Coronary artery (tissue), 2 donors: ENCODE measurements at regions not wholly inside any gene's neighbourhood (a gene's known extent, or its start where the extent isn't known, plus 50 kb on each side); places are given as distances from the start of the nearest gene placed in this dataset.

Source experiments
- DNase-seq: peaks from one replicate; pipeline ENCODE4 v3.0.0-alpha.2; 2017; ENCODE audit warnings: low spot score
- H3K27ac ChIP-seq, 2 donors: fragments of 200-600 bp; sonication (generic); one replicate each; pipeline ENCODE4 v1.5.1; 2016 to 2019
- H3K4me3 ChIP-seq: fragments of 200-600 bp; sonication (generic); 2 replicates; pipeline ENCODE4 v1.5.1; 2016; ENCODE audit warnings: mild to moderate bottlenecking, moderate library complexity
- TF ChIP-seq, protein P1 (sequence below): fragments of 200-600 bp; sonication (generic); IDR thresholded peaks from one replicate; pipeline ENCODE4 v1.5.1; 2019; ENCODE audit warnings: antibody characterized with exemption

GRCh38 chr7:131276748-131277147, 50.9 kb upstream of the MKLN1 start:
- TF ChIP-seq, protein P1, sequence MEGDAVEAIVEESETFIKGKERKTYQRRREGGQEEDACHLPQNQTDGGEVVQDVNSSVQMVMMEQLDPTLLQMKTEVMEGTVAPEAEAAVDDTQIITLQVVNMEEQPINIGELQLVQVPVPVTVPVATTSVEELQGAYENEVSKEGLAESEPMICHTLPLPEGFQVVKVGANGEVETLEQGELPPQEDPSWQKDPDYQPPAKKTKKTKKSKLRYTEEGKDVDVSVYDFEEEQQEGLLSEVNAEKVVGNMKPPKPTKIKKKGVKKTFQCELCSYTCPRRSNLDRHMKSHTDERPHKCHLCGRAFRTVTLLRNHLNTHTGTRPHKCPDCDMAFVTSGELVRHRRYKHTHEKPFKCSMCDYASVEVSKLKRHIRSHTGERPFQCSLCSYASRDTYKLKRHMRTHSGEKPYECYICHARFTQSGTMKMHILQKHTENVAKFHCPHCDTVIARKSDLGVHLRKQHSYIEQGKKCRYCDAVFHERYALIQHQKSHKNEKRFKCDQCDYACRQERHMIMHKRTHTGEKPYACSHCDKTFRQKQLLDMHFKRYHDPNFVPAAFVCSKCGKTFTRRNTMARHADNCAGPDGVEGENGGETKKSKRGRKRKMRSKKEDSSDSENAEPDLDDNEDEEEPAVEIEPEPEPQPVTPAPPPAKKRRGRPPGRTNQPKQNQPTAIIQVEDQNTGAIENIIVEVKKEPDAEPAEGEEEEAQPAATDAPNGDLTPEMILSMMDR: no peak
- DNase-seq: no peak
- no peak overlapping the region for H3K27ac ChIP-seq
- H3K4me3 ChIP-seq: no peak overlapping the region
